ENCODE measurements at regions not wholly inside any gene's neighbourhood (a gene's known extent, or its start where the extent isn't known, plus 50 kb on each side); places are given as distances from the start of the nearest gene placed in this dataset.

DNA sequence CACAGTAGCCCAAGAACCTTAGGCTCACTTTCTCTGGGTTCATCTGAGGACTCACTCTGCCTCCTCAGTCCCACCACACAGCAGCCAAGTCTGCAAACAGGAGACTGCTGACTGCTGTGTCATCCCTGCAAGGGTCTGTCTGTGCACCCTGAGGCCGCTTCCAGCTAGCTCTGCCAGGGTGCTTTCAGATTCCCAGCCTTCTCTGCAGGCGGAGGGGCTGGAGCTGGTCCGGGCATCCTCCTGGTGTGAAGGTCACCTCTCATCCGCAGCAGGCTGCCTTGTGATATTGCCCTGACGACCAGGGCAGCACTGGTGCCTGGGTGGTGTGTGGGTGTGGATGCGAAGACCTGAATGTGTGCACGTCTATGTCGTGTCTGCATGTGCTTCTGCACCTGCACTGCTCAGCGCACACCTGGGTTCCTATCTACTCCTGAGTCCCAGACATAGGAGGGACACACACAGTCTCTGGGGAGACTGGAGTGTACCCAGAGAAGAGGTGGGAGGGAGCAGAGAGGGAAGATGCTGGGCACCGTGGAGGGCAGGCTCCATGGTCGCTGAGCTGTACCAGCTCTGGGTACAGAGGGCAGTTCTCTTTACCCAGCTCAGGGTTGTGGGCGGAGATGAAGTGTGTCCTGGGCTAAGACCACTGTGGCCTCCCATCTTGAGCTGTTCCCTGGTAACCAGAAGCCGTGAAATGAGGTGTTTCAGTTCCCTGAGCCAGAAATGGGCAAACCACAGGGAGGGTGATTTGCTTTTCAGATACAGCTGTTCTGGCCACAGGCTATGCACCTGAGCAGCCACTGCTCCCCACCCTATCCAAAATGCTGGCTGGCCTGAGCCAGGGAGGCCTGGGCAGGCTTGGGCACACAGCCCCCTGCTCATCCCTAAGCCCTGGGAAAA is 160.9 kb upstream of the CSF3R start:
- DNase-seq: no peak

GRCh38 chr1:36642802-36643201 is 160.1 kb upstream of the CSF3R start:
- DNase-seq: no peak

GRCh38 chr1:36641776-36642175 is 159.1 kb upstream of the CSF3R start:
- no peak for DNase-seq

DNA sequence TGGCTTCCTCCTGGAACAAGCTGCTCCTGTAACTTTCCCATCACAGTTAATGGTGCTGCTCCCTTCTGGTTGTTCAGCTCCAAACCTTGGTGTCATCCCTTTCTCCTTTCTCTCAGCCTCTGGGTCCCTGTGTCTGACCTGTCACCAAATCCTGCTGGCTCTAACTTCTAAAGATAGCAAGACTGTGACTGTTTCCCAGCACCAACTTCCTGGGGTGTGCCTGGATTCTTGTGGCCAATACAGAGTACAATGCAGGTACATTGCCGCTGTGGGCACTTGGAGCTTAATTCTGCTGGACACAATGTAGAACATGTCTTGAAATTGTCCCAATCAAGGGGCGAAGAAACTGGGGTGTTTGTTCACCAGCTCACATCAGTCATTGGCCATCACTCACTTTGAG is 156.7 kb upstream of the CSF3R start:
- DNase-seq: no peak

GRCh38 chr1:36638268-36638667 is 155.6 kb upstream of the CSF3R start:
- DNase-seq: no peak

DNA sequence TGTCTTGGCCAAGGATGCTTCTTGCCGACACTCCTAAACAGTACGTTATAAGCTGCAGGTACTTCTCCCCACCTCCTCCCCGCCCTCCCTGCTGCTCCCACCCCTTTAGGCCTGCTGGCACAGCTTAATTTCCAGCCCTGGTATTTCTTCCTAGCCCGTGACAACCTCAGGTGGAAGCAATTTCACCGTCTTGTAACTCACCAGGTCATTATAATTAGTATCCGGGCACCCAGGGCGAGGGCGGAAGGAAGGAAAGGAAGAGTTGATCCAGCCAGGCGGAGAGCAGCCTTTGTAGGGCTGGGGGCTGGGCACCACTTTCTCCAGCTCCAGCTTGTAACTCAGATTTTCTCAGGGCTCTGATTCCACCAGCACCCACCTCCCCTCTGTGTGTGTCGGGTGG is 153.5 kb upstream of the CSF3R start:
- DNase-seq: no peak

GRCh38 chr1:36635284-36635683 is 152.6 kb upstream of the CSF3R start:
- no peak for DNase-seq

DNA sequence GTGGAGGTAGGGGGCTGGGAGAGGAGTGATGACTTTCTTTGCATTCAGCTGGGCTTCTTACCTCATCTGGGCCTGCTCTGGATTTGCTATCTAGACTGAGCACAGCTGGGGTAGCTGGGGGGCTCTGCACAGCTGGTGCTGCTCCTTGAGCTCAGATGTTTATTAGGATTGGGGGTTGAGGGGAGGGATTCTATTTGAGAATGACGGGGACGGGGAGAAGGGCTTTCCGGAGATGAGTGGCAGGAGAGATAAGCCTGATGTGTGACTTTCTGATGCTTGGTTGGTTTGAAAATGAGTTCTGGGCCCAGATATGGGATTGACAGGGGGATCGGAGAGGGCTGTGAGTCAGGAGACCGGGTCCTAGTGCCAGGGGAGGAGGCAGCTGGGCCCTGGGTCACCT is 146.1 kb upstream of the CSF3R start:
- no peak for DNase-seq

- DNase-seq: no peak
These were observed 143.7 kb upstream of the CSF3R start for GRCh38 chr1:36626435-36626834.

- DNase-seq: no peak
These were observed 143.2 kb upstream of the CSF3R start for GRCh38 chr1:36625935-36626310.

DNA sequence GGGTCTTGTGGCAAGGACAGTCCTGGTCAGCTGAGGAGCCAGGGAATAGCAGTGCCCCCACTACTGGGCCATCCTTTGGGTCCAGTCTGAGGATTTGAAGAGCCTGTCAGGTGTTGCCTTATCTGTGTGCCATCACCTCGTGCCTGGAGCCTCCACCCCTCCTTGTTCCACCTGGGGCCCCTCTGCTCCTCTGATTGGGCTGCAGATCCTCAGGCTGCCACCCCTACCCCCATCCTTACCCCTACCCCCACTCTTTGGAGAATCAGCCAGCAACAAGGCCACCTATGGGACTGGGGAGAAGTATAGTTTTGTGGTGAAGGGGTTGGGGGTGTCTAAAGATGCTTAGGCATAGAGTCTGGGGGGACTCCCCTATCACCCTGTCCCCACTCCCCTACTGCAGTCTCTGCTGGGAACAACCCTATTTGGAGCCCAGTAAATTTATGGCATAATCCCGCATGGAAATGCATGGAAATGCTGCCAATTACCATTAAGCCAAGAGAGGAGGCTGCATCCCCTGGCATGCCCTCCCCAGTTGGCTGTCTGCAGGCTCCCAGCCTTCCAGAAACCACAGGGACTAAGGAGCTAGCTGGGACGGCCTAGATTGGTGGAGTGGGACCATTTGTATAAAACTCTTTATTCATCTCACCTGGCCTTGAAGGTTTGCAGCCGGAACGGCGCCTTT is 142.7 kb upstream of the CSF3R start:
- no peak for DNase-seq

- no peak for DNase-seq
These were observed 141.8 kb upstream of the CSF3R start for GRCh38 chr1:36624466-36624865.

GRCh38 chr1:36622741-36623648 is 140.3 kb upstream of the CSF3R start:
- DNase-seq: no peak

DNA sequence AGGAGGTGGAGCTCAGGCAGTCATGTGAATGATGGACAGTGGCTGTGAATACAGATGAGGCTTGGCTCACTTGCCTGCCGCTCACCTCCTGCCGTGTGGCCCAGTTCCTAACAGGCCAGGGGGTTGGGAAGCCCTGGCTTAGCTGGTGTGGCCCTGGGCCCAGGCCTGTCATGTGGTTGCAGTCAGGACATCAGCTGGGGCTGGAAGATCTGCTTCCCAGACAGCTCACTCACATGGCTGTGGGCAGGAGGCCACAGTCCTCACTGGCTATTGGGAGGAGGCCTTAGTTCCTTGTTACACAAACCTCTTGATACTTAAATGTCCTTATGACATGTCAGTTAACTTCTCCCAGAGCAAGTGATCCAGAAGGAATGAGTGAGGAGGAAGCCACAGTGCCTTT is 138.8 kb upstream of the CSF3R start:
- DNase-seq: no peak

GRCh38 chr1:36620142-36620541 is 137.4 kb upstream of the CSF3R start:
- no peak for DNase-seq

- no peak for DNase-seq
These were observed 132.3 kb upstream of the CSF3R start for GRCh38 chr1:36614991-36615390.

- DNase-seq: no peak
These were observed 131.9 kb upstream of the CSF3R start for GRCh38 chr1:36614571-36614970.

DNA sequence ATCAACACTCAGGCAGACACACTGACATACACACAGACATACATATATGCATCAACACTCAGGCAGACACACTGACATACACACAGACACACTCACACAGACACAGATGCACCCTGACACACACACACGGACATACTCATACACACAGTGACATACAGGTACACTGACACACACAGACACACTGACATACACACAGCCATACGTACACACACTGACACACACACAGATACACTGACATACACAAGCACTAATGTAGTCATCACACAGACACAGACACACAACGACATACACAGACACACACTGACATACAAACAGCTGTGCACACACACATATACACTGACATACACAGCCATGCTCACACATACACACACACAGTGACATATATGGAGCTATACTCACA is 131.0 kb upstream of the CSF3R start:
- DNase-seq: no peak

GRCh38 chr1:36612881-36613280 is 130.2 kb upstream of the CSF3R start:
- no peak for DNase-seq

DNA sequence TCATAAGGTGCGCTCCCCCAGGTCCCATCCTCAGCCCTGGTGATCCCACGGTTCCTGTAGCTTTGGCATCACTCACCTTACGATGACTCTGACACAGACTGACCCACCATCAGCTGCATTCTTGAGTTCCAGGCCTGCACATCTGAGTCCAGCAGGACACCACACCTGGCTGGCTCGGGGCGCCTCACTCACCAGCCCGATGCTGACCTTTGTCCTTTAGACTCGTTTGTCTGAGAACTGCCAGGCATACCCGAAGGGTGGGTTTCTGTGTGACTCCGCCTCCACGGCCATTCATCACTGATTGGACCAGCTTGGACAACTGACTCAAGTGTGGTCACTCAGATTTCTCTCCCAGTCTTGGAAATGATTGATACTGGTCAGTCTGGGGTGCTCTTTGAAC is 129.4 kb upstream of the CSF3R start:
- no peak for DNase-seq

DNA sequence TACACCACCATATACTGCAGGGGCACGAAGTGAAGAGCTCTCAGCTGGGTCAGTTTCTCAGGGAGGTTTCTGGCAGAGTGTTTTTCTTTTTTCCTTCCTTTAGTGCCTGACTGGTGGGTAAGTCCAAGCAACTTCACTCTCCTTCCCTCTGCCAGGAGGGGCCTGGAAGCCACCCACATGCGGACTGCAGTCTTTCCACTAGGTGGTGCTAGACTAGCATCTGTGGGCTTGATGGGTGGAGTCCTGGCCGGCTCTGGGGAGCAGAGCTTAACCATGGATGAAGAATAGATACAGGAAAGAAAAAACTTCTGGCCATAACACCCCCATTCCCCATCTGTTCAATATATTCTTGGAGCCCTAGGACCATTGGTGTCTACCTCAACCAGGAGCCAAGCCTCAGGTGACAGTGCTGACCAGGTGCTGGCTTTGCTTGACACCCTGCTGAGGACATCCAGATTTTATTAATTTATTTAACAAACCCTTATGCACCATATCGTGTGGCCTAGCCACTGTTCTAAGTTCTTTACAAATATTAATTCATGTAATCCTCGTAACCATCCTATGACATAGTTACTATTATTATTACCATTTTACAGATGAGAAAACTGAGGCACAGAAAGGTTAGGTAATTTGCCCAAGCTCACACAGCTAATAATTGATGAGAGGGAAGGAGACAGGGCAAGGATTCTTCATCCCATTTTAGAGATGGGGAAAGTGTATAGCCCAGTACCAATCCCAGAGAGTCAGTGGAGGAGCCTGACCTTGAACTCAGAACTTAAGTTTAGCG is 126.7 kb upstream of the CSF3R start:
- peak; percentile 67 for DNase-seq

GRCh38 chr1:36608272-36608671 is 125.6 kb upstream of the CSF3R start:
- no peak for DNase-seq

Measured in dermis blood vessel endothelial cell (primary cell).